Activated B cell treated with CpG ODN at 0.5 μM for 24 hours (primary cell): ENCODE measurements at regions not wholly inside any gene's neighbourhood (a gene's known extent, or its start where the extent isn't known, plus 50 kb on each side); places are given as distances from the start of the nearest gene placed in this dataset.

Experiments
- ATAC-seq: fragments of 200-7000 bp; cut with Tn5 transposase; one replicate; pipeline ENCODE4 v1.10.0; 2021; ENCODE audit warnings: low read depth, mild to moderate bottlenecking, moderate library complexity
- CTCF ChIA-PET: fragments of 350-600 bp; sonication (Branson Sonifier 250); formaldehyde crosslinking; loops from one replicate; lab custom pipeline; 2021; ENCODE audit warnings: antibody characterized with exemption; lab: Charles Lee
- POLR2A ChIA-PET: fragments of 350-600 bp; sonication (Branson Sonifier 250); formaldehyde crosslinking; loops from one replicate; lab custom pipeline; 2021; ENCODE audit warnings: antibody characterized with exemption; lab: Charles Lee
- DNase-seq: peaks from one replicate; pipeline ENCODE4 v3.0.0; 2022
- H3K27ac Mint-ChIP-seq: one replicate; pipeline ENCODE4 v1.8.0; 2020; ENCODE audit warnings: mixed read lengths
- H3K27me3 Mint-ChIP-seq: one replicate; pipeline ENCODE4 v1.8.0; 2021; ENCODE audit warnings: mixed read lengths
- H3K36me3 Mint-ChIP-seq: one replicate; pipeline ENCODE4 v1.8.0; 2021; ENCODE audit warnings: low read depth, mixed read lengths
- H3K4me1 Mint-ChIP-seq: one replicate; pipeline ENCODE4 v1.8.0; 2021; ENCODE audit warnings: mixed read lengths
- H3K4me3 Mint-ChIP-seq: one replicate; pipeline ENCODE4 v1.8.0; 2020; ENCODE audit warnings: mild to moderate bottlenecking, mixed read lengths
- H3K9me3 Mint-ChIP-seq: one replicate; pipeline ENCODE4 v1.8.0; 2020; ENCODE audit warnings: mixed read lengths
- CTCF ChIP-seq: fragments of 200-600 bp; IDR thresholded peaks from one replicate; pipeline ENCODE4 v1.8.0; 2022; ENCODE audit warnings: antibody characterized with exemption, mild to moderate bottlenecking
- intact Hi-C: fragments of 100-400 bp; cut with micrococcal nuclease; formaldehyde crosslinking; loops from one replicate; pipeline ENCODE4 v1.15.1; 2024

- H3K9me3 Mint-ChIP-seq: no peaks in the 10 kb centered on the region
- POLR2A ChIA-PET: no interaction called here
- H3K4me3 Mint-ChIP-seq: no peak overlapping the region
- H3K27ac Mint-ChIP-seq: no peak overlapping the region
- H3K4me1 Mint-ChIP-seq: no peaks in the 10 kb centered on the region
- CTCF ChIA-PET: no interaction called here
- peaks cover 7% of the 10 kb centered on the region for H3K27me3 Mint-ChIP-seq
- ATAC-seq (no peak), DNase-seq (no peak)
- no peaks in the 10 kb centered on the region for H3K36me3 Mint-ChIP-seq
- no peak for TF ChIP-seq CTCF
- intact Hi-C loops: no loop called here
Measured at GRCh38 chr2:42921147-42921520, 128.8 kb upstream of the HAAO start.

- Mint-ChIP-seq H3K9me3 (no peaks in the 10 kb centered on the region), H3K4me3 (no peak overlapping the region), H3K36me3 (no peaks in the 10 kb centered on the region), H3K27ac (no peak overlapping the region), H3K4me1 (no peaks in the 10 kb centered on the region), H3K27me3 (peaks cover 7% of the 10 kb centered on the region)
- ChIA-PET CTCF (no interaction called here), POLR2A (no interaction called here)
- no peak for ATAC-seq
- intact Hi-C loops: no loop called here
- TF ChIP-seq CTCF: no peak
- DNase-seq: no peak
Measured at GRCh38 chr2:42920446-42921146, 128.2 kb upstream of the HAAO start.

- Mint-ChIP-seq H3K9me3 (no peaks in the 10 kb centered on the region), H3K4me3 (no peak overlapping the region), H3K4me1 (no peaks in the 10 kb centered on the region), H3K27ac (no peak overlapping the region), H3K36me3 (no peaks in the 10 kb centered on the region), H3K27me3 (peaks cover 4% of the 10 kb centered on the region)
- ATAC-seq (no peak), DNase-seq (no peak)
- POLR2A ChIA-PET: no interaction called here
- CTCF ChIA-PET: no interaction called here
- no peak for TF ChIP-seq CTCF
- intact Hi-C loops: no loop called here
Measured at GRCh38 chr2:42918671-42919318, 126.4 kb upstream of the HAAO start.

GRCh38 chr2:42918041-42918440 lies 125.7 kb upstream of the HAAO start:
- no peaks in the 10 kb centered on the region for H3K36me3 Mint-ChIP-seq
- H3K4me3 Mint-ChIP-seq: no peak overlapping the region
- DNase-seq (no peak), ATAC-seq (no peak)
- peaks cover 4% of the 10 kb centered on the region for H3K27me3 Mint-ChIP-seq
- no peak overlapping the region for H3K27ac Mint-ChIP-seq
- H3K9me3 Mint-ChIP-seq: no peaks in the 10 kb centered on the region
- TF ChIP-seq CTCF: no peak
- intact Hi-C loops: no loop called here
- peaks cover 3% of the 10 kb centered on the region for H3K4me1 Mint-ChIP-seq
- ChIA-PET CTCF (no interaction called here), POLR2A (no interaction called here)

- TF ChIP-seq CTCF: no peak
- no peaks in the 10 kb centered on the region for H3K9me3 Mint-ChIP-seq
- H3K4me1 Mint-ChIP-seq: peaks cover 3% of the 10 kb centered on the region
- no peak overlapping the region for H3K27ac Mint-ChIP-seq
- H3K27me3 Mint-ChIP-seq: peaks cover 3% of the 10 kb centered on the region
- no peaks in the 10 kb centered on the region for H3K36me3 Mint-ChIP-seq
- no peak overlapping the region for H3K4me3 Mint-ChIP-seq
- POLR2A ChIA-PET: no interaction called here
- no peak for ATAC-seq
- intact Hi-C loops: no loop called here
- DNase-seq: no peak
- CTCF ChIA-PET: no interaction called here
Measured at GRCh38 chr2:42917425-42917927, 125.1 kb upstream of the HAAO start.
